Neural progenitor cell (in vitro differentiated cells): ENCODE measurements at regions not wholly inside any gene's neighbourhood (a gene's known extent, or its start where the extent isn't known, plus 50 kb on each side); places are given as distances from the start of the nearest gene placed in this dataset.
A peak's percentile ranks its signal among the peaks of the same experiment; 100 is the strongest.

Experiments
- DNase-seq: peaks from one replicate; pipeline ENCODE4 v3.0.0-alpha.2; 2016; ENCODE audit warnings: low spot score
- H2AFZ ChIP-seq: fragments of 200-600 bp; sonication (generic); replicated peaks from 2 replicates; pipeline ENCODE4 v1.6.1; 2016; ENCODE audit warnings: antibody characterized with exemption
- H3F3A ChIP-seq: fragments of 200-600 bp; sonication (generic); 2 replicates; pipeline ENCODE4 v1.6.1; 2016; ENCODE audit warnings: antibody characterized with exemption, low read depth
- H3K27ac ChIP-seq: fragments of 200-600 bp; sonication (generic); 2 replicates; pipeline ENCODE4 v1.5.1; 2016; ENCODE audit warnings: mild to moderate bottlenecking
- H3K27me3 ChIP-seq: fragments of 200-600 bp; sonication (generic); 2 replicates; pipeline ENCODE4 v1.6.1; 2016; ENCODE audit warnings: mild to moderate bottlenecking, moderate library complexity
- H3K36me3 ChIP-seq: fragments of 200-600 bp; sonication (generic); 2 replicates; pipeline ENCODE4 v1.5.1; 2016
- H3K4me1 ChIP-seq: fragments of 200-600 bp; sonication (generic); 2 replicates; pipeline ENCODE4 v1.6.1; 2016; ENCODE audit warnings: mixed run types
- H3K4me2 ChIP-seq: fragments of 200-600 bp; sonication (generic); 2 replicates; pipeline ENCODE4 v1.6.1; 2016
- H3K4me3 ChIP-seq: fragments of 200-600 bp; sonication (generic); 2 replicates; pipeline ENCODE4 v1.5.1; 2016
- H3K79me2 ChIP-seq: fragments of 200-600 bp; sonication (generic); 2 replicates; pipeline ENCODE4 v1.6.1; 2016; ENCODE audit warnings: low read depth
- H3K9ac ChIP-seq: fragments of 200-600 bp; sonication (generic); 2 replicates; pipeline ENCODE4 v1.6.1; 2016
- H3K9me3 ChIP-seq: fragments of 200-600 bp; sonication (generic); 2 replicates; pipeline ENCODE4 v1.5.1; 2016; ENCODE audit warnings: low read depth
- H4K20me1 ChIP-seq: fragments of 200-600 bp; sonication (generic); 2 replicates; pipeline ENCODE4 v1.6.1; 2016; ENCODE audit warnings: low read depth
- H3K27ac Mint-ChIP-seq: 3 replicates; pipeline ENCODE4 v1.8.0; 2021; ENCODE audit warnings: mixed read lengths
- H3K27me3 Mint-ChIP-seq: 2 replicates; pipeline ENCODE4 v1.8.0; 2022; ENCODE audit warnings: low read depth, mild to moderate bottlenecking, inconsistent platforms, moderate library complexity, mixed read lengths; ENCODE audit not compliant: insufficient read depth
- H3K36me3 Mint-ChIP-seq: 3 replicates; pipeline ENCODE4 v1.8.0; 2021; ENCODE audit warnings: mixed read lengths
- H3K4me1 Mint-ChIP-seq: 3 replicates; pipeline ENCODE4 v1.8.0; 2021; ENCODE audit warnings: mixed read lengths
- H3K4me3 Mint-ChIP-seq: 3 replicates; pipeline ENCODE4 v1.8.0; 2021; ENCODE audit warnings: mild to moderate bottlenecking, moderate library complexity, mixed read lengths
- H3K9me3 Mint-ChIP-seq: 3 replicates; pipeline ENCODE4 v1.8.0; 2020; ENCODE audit warnings: mixed read lengths
- EZH2 ChIP-seq: fragments of 200-600 bp; sonication (generic); IDR thresholded peaks from 2 replicates; pipeline ENCODE4 v1.6.1; 2017; ENCODE audit warnings: antibody characterized with exemption, mild to moderate bottlenecking, moderate library complexity
- EZH2phosphoT487 ChIP-seq: fragments of 200-600 bp; sonication (generic); IDR thresholded peaks from 2 replicates; pipeline ENCODE4 v1.6.1; 2017; ENCODE audit warnings: antibody characterized with exemption
- TF ChIP-seq, protein P1 (sequence below): fragments of 200-600 bp; sonication (generic); IDR thresholded peaks from 2 replicates; pipeline ENCODE4 v1.5.1; 2017; ENCODE audit warnings: antibody characterized with exemption, mild to moderate bottlenecking

DNA sequence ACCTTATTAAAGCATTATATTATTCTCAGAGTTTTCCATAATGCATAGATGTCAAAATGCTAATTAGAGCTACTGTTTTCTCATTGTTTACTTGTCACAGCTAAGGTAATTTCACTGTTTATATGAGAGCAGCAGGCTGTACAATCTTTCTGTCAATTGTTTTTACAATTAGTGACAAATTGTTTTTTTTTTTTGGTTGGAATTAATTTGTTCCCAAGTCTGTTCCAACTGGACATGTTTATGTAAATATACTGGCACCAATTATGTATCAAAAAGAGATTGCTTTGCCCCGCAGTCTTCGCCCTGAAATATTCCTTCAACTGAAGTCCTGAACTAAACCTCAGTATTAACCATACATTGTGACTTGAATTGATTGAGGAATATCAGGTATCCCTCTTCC, 72.3 kb upstream of the GRIA4 start:
- no peak for DNase-seq
- no peaks in the 10 kb centered on the region for H3K9me3 ChIP-seq
- Mint-ChIP-seq H3K4me3 (no peak overlapping the region), H3K36me3 (no peaks in the 10 kb centered on the region), H3K9me3 (no peaks in the 10 kb centered on the region), H3K27ac (no peak overlapping the region), H3K4me1 (peaks cover 5% of the 10 kb centered on the region), H3K27me3 (no peaks in the 10 kb centered on the region)
- no peaks in the 10 kb centered on the region for H3K79me2 ChIP-seq
- H3K36me3 ChIP-seq: no peaks in the 10 kb centered on the region
- no peak for TF ChIP-seq EZH2phosphoT487
- no peak overlapping the region for H3K27ac ChIP-seq
- no peak overlapping the region for H3K4me3 ChIP-seq
- H4K20me1 ChIP-seq: no peaks in the 10 kb centered on the region
- no peaks in the 10 kb centered on the region for H3F3A ChIP-seq
- H3K4me1 ChIP-seq: no peaks in the 10 kb centered on the region
- H3K9ac ChIP-seq: no peak overlapping the region
- no peak overlapping the region for H2AFZ ChIP-seq
- H3K4me2 ChIP-seq: no peak overlapping the region
- no peaks in the 10 kb centered on the region for H3K27me3 ChIP-seq

DNA sequence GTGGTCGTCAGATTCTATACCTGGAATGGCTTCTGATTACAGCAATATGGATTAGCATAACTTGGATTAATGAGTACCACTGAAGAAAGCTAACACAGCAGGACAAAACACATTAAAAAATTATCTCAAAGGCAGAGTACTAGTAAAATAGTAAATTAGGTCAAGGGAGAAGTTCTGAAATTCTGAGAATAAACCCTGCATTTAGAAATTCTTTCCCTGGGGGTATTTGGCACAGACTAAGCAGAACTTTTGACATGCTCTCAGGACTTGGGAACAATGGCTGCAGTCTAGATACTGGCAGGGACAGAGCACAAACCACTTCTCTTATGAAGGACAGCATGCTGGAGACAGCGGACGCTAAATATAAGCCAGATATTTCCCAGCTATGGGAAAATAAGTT, 85.6 kb upstream of the GRIA4 start:
- Mint-ChIP-seq H3K4me3 (no peak overlapping the region), H3K4me1 (peaks cover 4% of the 10 kb centered on the region), H3K27ac (no peak overlapping the region), H3K27me3 (peaks cover 3% of the 10 kb centered on the region), H3K9me3 (peaks cover 4% of the 10 kb centered on the region), H3K36me3 (no peaks in the 10 kb centered on the region)
- Histone ChIP-seq H3K4me3 (no peak overlapping the region), H2AFZ (no peak overlapping the region), H3K27me3 (no peaks in the 10 kb centered on the region), H4K20me1 (no peaks in the 10 kb centered on the region), H3K9me3 (no peaks in the 10 kb centered on the region), H3K27ac (no peak overlapping the region), H3K4me2 (no peak overlapping the region), H3K36me3 (no peaks in the 10 kb centered on the region), H3K4me1 (no peaks in the 10 kb centered on the region), H3F3A (no peaks in the 10 kb centered on the region), H3K79me2 (no peaks in the 10 kb centered on the region), H3K9ac (no peak overlapping the region)
- peak; percentile 2 for DNase-seq
- TF ChIP-seq EZH2 (no peak), EZH2phosphoT487 (no peak)
- TF ChIP-seq, protein P1, sequence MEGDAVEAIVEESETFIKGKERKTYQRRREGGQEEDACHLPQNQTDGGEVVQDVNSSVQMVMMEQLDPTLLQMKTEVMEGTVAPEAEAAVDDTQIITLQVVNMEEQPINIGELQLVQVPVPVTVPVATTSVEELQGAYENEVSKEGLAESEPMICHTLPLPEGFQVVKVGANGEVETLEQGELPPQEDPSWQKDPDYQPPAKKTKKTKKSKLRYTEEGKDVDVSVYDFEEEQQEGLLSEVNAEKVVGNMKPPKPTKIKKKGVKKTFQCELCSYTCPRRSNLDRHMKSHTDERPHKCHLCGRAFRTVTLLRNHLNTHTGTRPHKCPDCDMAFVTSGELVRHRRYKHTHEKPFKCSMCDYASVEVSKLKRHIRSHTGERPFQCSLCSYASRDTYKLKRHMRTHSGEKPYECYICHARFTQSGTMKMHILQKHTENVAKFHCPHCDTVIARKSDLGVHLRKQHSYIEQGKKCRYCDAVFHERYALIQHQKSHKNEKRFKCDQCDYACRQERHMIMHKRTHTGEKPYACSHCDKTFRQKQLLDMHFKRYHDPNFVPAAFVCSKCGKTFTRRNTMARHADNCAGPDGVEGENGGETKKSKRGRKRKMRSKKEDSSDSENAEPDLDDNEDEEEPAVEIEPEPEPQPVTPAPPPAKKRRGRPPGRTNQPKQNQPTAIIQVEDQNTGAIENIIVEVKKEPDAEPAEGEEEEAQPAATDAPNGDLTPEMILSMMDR: no peak

DNA sequence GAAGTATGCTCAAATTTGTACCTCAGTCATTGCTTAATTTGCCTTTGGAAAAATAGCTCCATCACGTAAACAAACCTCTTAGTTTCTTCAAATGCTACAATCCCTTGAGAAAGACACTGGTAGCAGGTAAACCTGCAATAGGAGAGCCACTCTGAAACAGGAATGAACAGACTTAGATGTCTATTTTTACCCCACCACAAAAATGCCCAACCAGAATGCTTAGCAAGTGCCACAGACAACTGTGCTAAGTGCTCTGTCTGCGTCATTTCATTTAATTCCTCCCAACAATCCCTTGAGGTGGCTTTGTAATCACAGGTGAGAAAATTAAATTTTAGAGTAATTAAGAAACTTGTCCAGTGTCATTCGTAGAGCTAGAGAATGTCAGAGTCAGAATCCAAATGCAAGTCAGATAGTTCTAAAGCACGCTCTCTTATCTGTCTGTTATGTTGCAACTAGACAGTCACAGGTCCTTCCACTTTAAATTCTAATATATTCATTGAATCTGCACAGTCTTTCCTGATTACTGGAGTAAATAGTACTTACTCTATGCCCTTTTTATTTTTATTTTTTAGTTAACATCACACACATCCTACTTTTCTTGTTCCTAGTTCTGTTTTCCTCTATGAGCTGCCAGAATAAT, 89.0 kb upstream of the GRIA4 start:
- no peaks in the 10 kb centered on the region for H3K27me3 ChIP-seq
- Mint-ChIP-seq H3K9me3 (peaks cover 2% of the 10 kb centered on the region), H3K36me3 (no peaks in the 10 kb centered on the region), H3K27ac (no peak overlapping the region), H3K27me3 (peaks cover 3% of the 10 kb centered on the region), H3K4me1 (peaks cover 4% of the 10 kb centered on the region), H3K4me3 (no peak overlapping the region)
- DNase-seq: no peak
- H3K79me2 ChIP-seq: no peaks in the 10 kb centered on the region
- no peaks in the 10 kb centered on the region for H4K20me1 ChIP-seq
- no peaks in the 10 kb centered on the region for H3F3A ChIP-seq
- no peak overlapping the region for H3K27ac ChIP-seq
- H3K9me3 ChIP-seq: no peaks in the 10 kb centered on the region
- TF ChIP-seq, protein P1: no peak
- TF ChIP-seq EZH2phosphoT487 (no peak), EZH2 (no peak)
- no peak overlapping the region for H3K9ac ChIP-seq
- no peak overlapping the region for H2AFZ ChIP-seq
- no peak overlapping the region for H3K4me2 ChIP-seq
- H3K4me3 ChIP-seq: no peak overlapping the region
- H3K4me1 ChIP-seq: no peaks in the 10 kb centered on the region
- no peaks in the 10 kb centered on the region for H3K36me3 ChIP-seq

DNA sequence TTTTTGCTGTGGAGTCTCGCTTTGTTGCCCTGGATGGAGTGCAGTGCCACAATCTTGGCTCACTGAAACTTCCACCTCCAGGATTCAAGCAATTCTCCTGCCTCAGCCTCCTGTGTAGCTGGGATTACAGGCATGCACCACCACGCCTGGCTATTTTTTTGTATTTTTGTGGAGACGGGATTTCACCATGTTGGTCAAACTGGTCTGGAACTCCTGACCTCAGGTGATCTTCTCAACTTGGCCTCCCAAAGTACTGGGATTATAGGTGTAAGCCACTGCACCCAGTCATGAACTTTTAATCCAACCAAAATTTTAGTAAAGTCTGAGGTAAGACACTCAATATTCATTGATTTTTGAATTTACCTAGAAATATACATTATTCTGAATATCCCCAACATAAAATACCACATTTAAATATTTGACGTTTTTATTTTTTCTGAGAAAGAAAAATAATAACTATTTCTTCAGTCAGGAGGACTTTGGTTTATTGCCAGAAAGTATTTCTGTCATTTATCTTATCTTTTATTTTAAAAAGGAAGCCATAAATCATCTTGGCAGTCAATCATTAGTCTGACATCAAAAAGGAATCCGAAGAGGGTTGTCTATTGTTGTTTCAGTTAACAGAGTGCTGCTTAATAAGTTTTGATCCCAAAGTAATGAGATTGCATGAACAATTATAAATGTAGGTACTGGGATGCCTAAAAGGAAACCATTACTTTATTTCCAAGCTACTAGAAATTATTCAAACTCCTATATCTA, 102.2 kb upstream of the GRIA4 start:
- Histone ChIP-seq H3F3A (no peaks in the 10 kb centered on the region), H3K79me2 (no peaks in the 10 kb centered on the region), H3K36me3 (no peaks in the 10 kb centered on the region), H3K27me3 (no peaks in the 10 kb centered on the region), H3K4me2 (no peak overlapping the region), H3K9me3 (no peaks in the 10 kb centered on the region), H3K9ac (no peak overlapping the region), H4K20me1 (no peaks in the 10 kb centered on the region), H2AFZ (no peak overlapping the region), H3K27ac (no peak overlapping the region), H3K4me1 (no peaks in the 10 kb centered on the region), H3K4me3 (no peak overlapping the region)
- H3K9me3 Mint-ChIP-seq: no peaks in the 10 kb centered on the region
- H3K27ac Mint-ChIP-seq: no peak overlapping the region
- no peaks in the 10 kb centered on the region for H3K27me3 Mint-ChIP-seq
- no peaks in the 10 kb centered on the region for H3K36me3 Mint-ChIP-seq
- H3K4me1 Mint-ChIP-seq: no peaks in the 10 kb centered on the region
- H3K4me3 Mint-ChIP-seq: no peak overlapping the region
- DNase-seq: no peak
- TF ChIP-seq, protein P1: no peak
- TF ChIP-seq EZH2phosphoT487 (no peak), EZH2 (no peak)
